ENCODE measurements at regions not wholly inside any gene's neighbourhood (a gene's known extent, or its start where the extent isn't known, plus 50 kb on each side); places are given as distances from the start of the nearest gene placed in this dataset.
A peak's percentile ranks its signal among the peaks of the same experiment; 100 is the strongest.

GRCh38 chr3:28703843-28704242, 355.2 kb upstream of the AZI2 start:
- no peak overlapping the region for H3K4me2 ChIP-seq (ENCODE audit: insufficient read depth in 1 of 2, low read depth in 2 of 2, low read length in 2 of 2)
- H3K9ac ChIP-seq (replicated peaks in 1 of 4; ENCODE audit: extremely low read depth in 1 of 4, low read depth in 3 of 4, low read length in 3 of 4), result no peak overlapping the region
- no peak overlapping the region for H3K56ac ChIP-seq (replicated peaks; ENCODE audit: insufficient read length, low read depth, low read length)
- H3K36me3 ChIP-seq (ENCODE audit: control insufficient read depth in 2 of 4, insufficient read depth in 4 of 4, low read length in 3 of 4), result no peaks in the 10 kb centered on the region
- no peak overlapping the region for H3K18ac ChIP-seq (ENCODE audit: extremely low read depth, low read length)
- H3K79me2 ChIP-seq (ENCODE audit: control insufficient read depth in 1 of 2, insufficient read depth in 2 of 2, low read length in 2 of 2), result no peaks in the 10 kb centered on the region; a peak in 1 of 4 replicates
- H2BK15ac ChIP-seq (ENCODE audit: low read length), result no peak overlapping the region
- H2BK5ac ChIP-seq (ENCODE audit: low read depth, low read length), result no peak overlapping the region
- H3K23me2 ChIP-seq (ENCODE audit: low read depth, low read length), result no peaks in the 10 kb centered on the region
- H2BK20ac ChIP-seq (ENCODE audit: low read length), result no peak overlapping the region
- H3K14ac ChIP-seq (ENCODE audit: insufficient read length), result no peak overlapping the region
- H2BK12ac ChIP-seq (ENCODE audit: low read depth, low read length), result no peak overlapping the region
- H4K8ac ChIP-seq (ENCODE audit: extremely low read depth, insufficient read depth, low read length), result peak overlapping the region; percentile 25; the same call in 1 of the 2 replicates
- H2AK5ac ChIP-seq (ENCODE audit: low read depth, low read length), result no peak overlapping the region
- DNase-seq (ENCODE audit: low read depth in 1 of 2, low spot score in 2 of 2) (no peak), FAIRE-seq (no peak)
- H3K27me3 ChIP-seq (replicated peaks in 1 of 4; ENCODE audit: control insufficient read depth in 3 of 4, extremely low read depth in 1 of 4, insufficient read depth in 3 of 4, low read length in 3 of 4), result no peaks in the 10 kb centered on the region
- H3K4me1 ChIP-seq (replicated peaks in 1 of 4; ENCODE audit: control insufficient read depth in 3 of 4, insufficient read depth in 4 of 4, low read length in 3 of 4), result peaks cover 0 to 6% (median 5%) of the 10 kb centered on the region in 4 experiments; a peak in 3 of 7 replicates
- H3K4me3 ChIP-seq (ENCODE audit: extremely low read depth in 1 of 4, insufficient read depth in 2 of 4, low read depth in 3 of 4, low read length in 4 of 4), result no peak overlapping the region
- no peak overlapping the region for H3K27ac ChIP-seq (ENCODE audit: low read depth, low read length)
- no peak overlapping the region for H3K4ac ChIP-seq (replicated peaks; ENCODE audit: insufficient read length, low read depth, low read length)
- TF ChIP-seq SRF (IDR thresholded peaks at IDR 0.05; ENCODE audit: low read depth, low read length) (no peak), CHD2 (IDR thresholded peaks at IDR 0.05; ENCODE audit: low read length) (no peak), TAF7 (optimal IDR thresholded peaks at IDR 0.05; ENCODE audit: borderline replicate concordance, low read depth, low read length) (no peak), RBBP5 (IDR thresholded peaks at IDR 0.05; ENCODE audit: borderline replicate concordance, low read depth, low read length) (no peak), HDAC2 (IDR thresholded peaks at IDR 0.05; ENCODE audit: borderline replicate concordance in 1 of 2, low read depth in 2 of 2, low read length in 2 of 2) (no peak)
- no peak overlapping the region for H4K91ac ChIP-seq (replicated peaks; ENCODE audit: insufficient read length, low read length)
- H4K20me1 ChIP-seq (replicated peaks in 1 of 2; ENCODE audit: control insufficient read depth in 1 of 2, insufficient read depth in 2 of 2, low read length in 2 of 2), result no peaks in the 10 kb centered on the region
- ChIA-PET CTCF (ENCODE audit: partially characterized antibody) (interaction anchor here (0.9 to 2.8 kb wide), 4 partner anchors 11 to 35 kb away, joined by 3 to 15 read pairs (median 6); no protein-coding TSS in a partner anchor), POLR2A (ENCODE audit: partially characterized antibody) (no interaction called here)
- no peaks in the 10 kb centered on the region for H3K79me1 ChIP-seq (ENCODE audit: low read depth, low read length)
- H3K23ac ChIP-seq (ENCODE audit: insufficient read length), result no peak overlapping the region
- no peak overlapping the region for H4K5ac ChIP-seq (ENCODE audit: insufficient read length, low read depth, low read length)
- no peak overlapping the region for H2AFZ ChIP-seq (ENCODE audit: low read length)
- no peaks in the 10 kb centered on the region for H3K9me3 ChIP-seq (ENCODE audit: insufficient read depth in 2 of 2, low read depth in 1 of 2, low read length in 1 of 2)
- no peak overlapping the region for H2BK120ac ChIP-seq (replicated peaks; ENCODE audit: low read depth, low read length)

Data from H1 (cell line).